ENCODE measurements at regions not wholly inside any gene's neighbourhood (a gene's known extent, or its start where the extent isn't known, plus 50 kb on each side); places are given as distances from the start of the nearest gene placed in this dataset.

DNA sequence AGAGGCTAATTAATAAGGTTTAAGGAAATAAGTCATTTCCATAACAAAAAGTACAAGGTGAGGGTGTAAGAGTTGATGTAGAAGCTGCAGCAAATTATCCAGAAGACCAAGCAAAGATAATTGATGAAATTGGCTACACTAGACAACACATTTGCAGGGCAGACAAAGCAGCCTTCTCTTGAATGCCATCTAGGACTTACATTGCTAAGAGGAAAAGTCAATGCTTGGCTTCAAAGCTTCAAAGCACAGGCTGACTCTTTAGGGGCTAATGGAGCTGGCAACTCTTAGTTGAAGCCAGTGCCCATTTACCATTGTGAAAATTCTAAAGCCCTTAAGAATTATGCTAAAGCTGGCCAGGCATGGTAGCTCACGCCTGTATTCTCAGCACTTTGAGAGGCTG, 728.6 kb upstream of the KLHL29 start:
- H3K4me3 ChIP-seq (ENCODE audit: low read depth, low read length) = no peak overlapping the region
- TF ChIP-seq, protein P1, sequence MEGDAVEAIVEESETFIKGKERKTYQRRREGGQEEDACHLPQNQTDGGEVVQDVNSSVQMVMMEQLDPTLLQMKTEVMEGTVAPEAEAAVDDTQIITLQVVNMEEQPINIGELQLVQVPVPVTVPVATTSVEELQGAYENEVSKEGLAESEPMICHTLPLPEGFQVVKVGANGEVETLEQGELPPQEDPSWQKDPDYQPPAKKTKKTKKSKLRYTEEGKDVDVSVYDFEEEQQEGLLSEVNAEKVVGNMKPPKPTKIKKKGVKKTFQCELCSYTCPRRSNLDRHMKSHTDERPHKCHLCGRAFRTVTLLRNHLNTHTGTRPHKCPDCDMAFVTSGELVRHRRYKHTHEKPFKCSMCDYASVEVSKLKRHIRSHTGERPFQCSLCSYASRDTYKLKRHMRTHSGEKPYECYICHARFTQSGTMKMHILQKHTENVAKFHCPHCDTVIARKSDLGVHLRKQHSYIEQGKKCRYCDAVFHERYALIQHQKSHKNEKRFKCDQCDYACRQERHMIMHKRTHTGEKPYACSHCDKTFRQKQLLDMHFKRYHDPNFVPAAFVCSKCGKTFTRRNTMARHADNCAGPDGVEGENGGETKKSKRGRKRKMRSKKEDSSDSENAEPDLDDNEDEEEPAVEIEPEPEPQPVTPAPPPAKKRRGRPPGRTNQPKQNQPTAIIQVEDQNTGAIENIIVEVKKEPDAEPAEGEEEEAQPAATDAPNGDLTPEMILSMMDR (IDR thresholded peaks at IDR 0.05; ENCODE audit: insufficient read depth, low read length, poor library complexity, severe bottlenecking) = no peak
- H3K36me3 ChIP-seq (ENCODE audit: control insufficient read depth, insufficient read depth, low read length) = no peaks in the 10 kb centered on the region
- DNase-seq (ENCODE audit: low read depth) = no peak
- no peaks in the 10 kb centered on the region for H3K27me3 ChIP-seq (ENCODE audit: control insufficient read depth, insufficient read depth, low read length)

DNA sequence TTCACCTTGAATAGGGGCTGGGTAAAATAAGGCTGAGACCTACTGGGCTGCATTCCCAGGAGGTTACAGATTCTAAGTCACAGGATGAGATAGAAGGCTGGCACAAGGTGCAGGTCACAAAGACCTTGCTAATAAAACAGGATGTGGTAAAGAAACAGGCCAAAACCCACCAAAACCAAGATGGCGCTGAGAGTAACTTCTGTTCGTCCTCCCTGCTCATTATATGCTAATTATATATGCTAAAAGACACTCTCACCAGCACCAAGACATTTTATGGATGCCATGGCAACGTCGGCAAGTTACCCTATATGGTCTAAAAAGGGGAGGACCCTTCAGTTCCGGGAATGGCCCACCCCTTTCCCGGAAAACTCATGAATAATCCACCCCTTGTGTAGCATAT, 711.5 kb upstream of the KLHL29 start:
- no peak for DNase-seq (ENCODE audit: low read depth)
- TF ChIP-seq, protein P1 (IDR thresholded peaks at IDR 0.05; ENCODE audit: insufficient read depth, low read length, poor library complexity, severe bottlenecking) = no peak
- Histone ChIP-seq H3K36me3 (ENCODE audit: control insufficient read depth, insufficient read depth, low read length) (no peaks in the 10 kb centered on the region), H3K4me3 (ENCODE audit: low read depth, low read length) (no peak overlapping the region), H3K27me3 (ENCODE audit: control insufficient read depth, insufficient read depth, low read length) (no peaks in the 10 kb centered on the region)

DNA sequence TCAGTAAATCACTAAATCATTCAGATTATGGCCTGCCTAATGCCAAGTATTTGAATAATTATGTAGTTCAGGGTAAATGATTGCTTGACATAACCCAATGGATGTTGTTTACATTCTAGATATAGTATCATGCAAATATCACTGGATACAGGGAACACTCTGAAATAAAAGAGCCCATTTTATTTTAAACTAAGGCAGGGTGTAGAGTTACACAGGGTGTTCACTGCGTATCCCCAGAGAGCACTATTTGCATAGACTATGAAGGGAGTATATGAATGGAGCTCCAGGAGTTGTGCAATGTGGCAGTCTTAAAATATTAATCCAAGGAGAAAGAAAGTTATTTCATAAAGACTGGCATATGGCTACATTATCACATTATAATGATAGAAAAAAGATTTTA, 701.1 kb upstream of the KLHL29 start:
- H3K4me3 ChIP-seq (ENCODE audit: low read depth, low read length) = no peak overlapping the region
- H3K36me3 ChIP-seq (ENCODE audit: control insufficient read depth, insufficient read depth, low read length) = no peaks in the 10 kb centered on the region
- H3K27me3 ChIP-seq (ENCODE audit: control insufficient read depth, insufficient read depth, low read length) = no peaks in the 10 kb centered on the region
- TF ChIP-seq, protein P1 (IDR thresholded peaks at IDR 0.05; ENCODE audit: insufficient read depth, low read length, poor library complexity, severe bottlenecking) = no peak
- DNase-seq (ENCODE audit: low read depth) = no peak

DNA sequence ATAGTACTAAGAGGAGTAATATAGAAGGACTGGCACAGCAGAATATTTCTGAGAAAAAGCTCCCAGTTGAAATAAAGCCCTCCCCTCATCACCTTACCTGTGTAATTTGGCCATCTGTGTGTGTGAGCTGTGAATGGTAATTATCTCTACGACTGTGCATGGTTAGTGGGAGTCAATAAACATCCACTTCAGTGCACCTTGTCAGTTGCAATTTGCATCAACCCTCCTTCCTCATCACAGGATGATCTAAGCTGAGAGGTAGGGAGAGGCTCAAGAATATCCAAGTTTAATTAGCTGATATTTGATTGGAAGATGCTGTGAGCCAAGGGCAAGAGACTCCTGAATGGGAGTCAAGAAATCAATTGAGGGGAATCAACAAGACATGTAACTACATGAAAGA, 694.9 kb upstream of the KLHL29 start:
- no peak for DNase-seq (ENCODE audit: low read depth)
- Histone ChIP-seq H3K27me3 (ENCODE audit: control insufficient read depth, insufficient read depth, low read length) (no peaks in the 10 kb centered on the region), H3K4me3 (ENCODE audit: low read depth, low read length) (no peak overlapping the region), H3K36me3 (ENCODE audit: control insufficient read depth, insufficient read depth, low read length) (no peaks in the 10 kb centered on the region)
- TF ChIP-seq, protein P1 (IDR thresholded peaks at IDR 0.05; ENCODE audit: insufficient read depth, low read length, poor library complexity, severe bottlenecking) = no peak

DNA sequence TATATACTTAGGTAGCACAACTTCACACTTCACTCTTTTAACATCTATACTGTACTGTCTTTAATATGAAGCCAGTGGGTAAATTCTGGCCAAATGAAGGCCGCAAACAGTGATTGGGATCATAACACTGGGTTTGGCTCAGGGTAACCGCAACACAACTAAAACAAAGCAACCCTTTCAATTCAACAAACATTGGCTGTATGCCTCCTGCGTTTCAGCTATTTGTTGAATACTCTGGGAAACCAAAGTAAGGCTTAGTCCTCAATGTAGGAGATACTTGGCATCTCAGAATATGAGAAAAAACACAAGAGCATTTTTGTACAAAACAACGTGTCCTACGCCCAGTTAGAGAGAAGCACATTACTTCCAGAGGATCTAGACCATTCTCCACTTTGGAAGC, 693.3 kb upstream of the KLHL29 start:
- H3K36me3 ChIP-seq (ENCODE audit: control insufficient read depth, insufficient read depth, low read length) = no peaks in the 10 kb centered on the region
- DNase-seq (ENCODE audit: low read depth) = no peak
- TF ChIP-seq, protein P1 (IDR thresholded peaks at IDR 0.05; ENCODE audit: insufficient read depth, low read length, poor library complexity, severe bottlenecking) = no peak
- H3K4me3 ChIP-seq (ENCODE audit: low read depth, low read length) = no peak overlapping the region
- H3K27me3 ChIP-seq (ENCODE audit: control insufficient read depth, insufficient read depth, low read length) = no peaks in the 10 kb centered on the region

DNA sequence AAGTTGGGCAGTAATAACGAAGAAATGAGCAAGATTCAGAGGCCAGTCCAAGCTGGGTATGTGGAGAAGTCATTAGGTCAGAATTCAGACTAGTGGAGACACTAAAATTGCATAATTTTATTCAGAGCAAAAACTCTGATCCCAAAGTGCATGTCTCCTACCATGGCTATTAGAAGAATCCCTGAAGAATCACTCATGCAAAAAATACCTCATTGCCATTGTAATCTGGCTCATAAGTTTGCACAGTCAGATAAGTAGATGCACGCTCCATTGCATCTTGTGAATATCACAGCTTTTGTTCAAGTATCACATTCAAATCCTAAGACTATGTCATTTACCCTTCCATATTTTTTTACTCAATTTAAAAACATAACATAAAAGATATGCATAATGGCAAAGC, 692.2 kb upstream of the KLHL29 start:
- Histone ChIP-seq H3K4me3 (ENCODE audit: low read depth, low read length) (no peak overlapping the region), H3K27me3 (ENCODE audit: control insufficient read depth, insufficient read depth, low read length) (no peaks in the 10 kb centered on the region), H3K36me3 (ENCODE audit: control insufficient read depth, insufficient read depth, low read length) (no peaks in the 10 kb centered on the region)
- TF ChIP-seq, protein P1 (IDR thresholded peaks at IDR 0.05; ENCODE audit: insufficient read depth, low read length, poor library complexity, severe bottlenecking) = no peak
- DNase-seq (ENCODE audit: low read depth) = no peak

Data from kidney epithelial cell (primary cell).